ENCODE measurements at regions not wholly inside any gene's neighbourhood (a gene's known extent, or its start where the extent isn't known, plus 50 kb on each side); places are given as distances from the start of the nearest gene placed in this dataset.

- no peaks in the 10 kb centered on the region for H3K9me3 ChIP-seq
- H3K27ac ChIP-seq: no peak overlapping the region
- peaks cover 0 to 10% of the 10 kb centered on the region in 2 donors for H3K4me1 ChIP-seq
- TF ChIP-seq POLR2A (IDR thresholded peaks at IDR 0.05) (no peak), CTCF (IDR thresholded peaks at IDR 0.05 in 4 of 5, conservative IDR thresholded peaks at IDR 0.05 in 1 of 5) (no peak)
- no peaks in the 10 kb centered on the region for H3K36me3 ChIP-seq
- no peak overlapping the region for H3K4me3 ChIP-seq
- no peak for DNase-seq
- ATAC-seq: no peak
- in situ Hi-C loops (cut with MboI; ENCODE audit: low sequenced_read_pairs in 4 of 4): no loop called here
- intact Hi-C loops (cut with DNase I; ENCODE audit: low total_unique reads): no loop called here
- no peaks in the 10 kb centered on the region for H3K27me3 ChIP-seq
These were observed 170.6 kb downstream of the RMI1 start for GRCh38 chr9:84151236-84151635.

DNA sequence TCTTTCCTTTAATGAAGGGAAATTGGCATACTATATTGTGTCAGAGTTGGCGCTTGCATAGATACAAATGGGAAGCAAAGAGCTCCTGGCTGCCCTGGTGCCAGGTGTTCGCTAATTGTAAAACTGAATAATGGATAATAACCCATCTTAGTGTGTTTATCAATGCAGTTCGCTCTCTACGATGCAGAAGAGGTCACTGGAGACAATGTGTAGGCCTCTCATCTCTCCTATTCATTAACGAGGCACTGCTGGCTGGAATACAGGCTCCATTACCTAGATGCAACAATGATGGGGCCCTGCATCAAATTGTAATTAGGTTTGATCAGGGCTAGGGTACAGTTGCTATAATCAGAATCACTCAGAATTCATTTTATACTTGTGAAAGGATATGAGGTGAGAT is 171.0 kb downstream of the RMI1 start:
- TF ChIP-seq CTCF (IDR thresholded peaks at IDR 0.05 in 4 of 5, conservative IDR thresholded peaks at IDR 0.05 in 1 of 5): no peak
- no peak for TF ChIP-seq POLR2A (IDR thresholded peaks at IDR 0.05)

DNA sequence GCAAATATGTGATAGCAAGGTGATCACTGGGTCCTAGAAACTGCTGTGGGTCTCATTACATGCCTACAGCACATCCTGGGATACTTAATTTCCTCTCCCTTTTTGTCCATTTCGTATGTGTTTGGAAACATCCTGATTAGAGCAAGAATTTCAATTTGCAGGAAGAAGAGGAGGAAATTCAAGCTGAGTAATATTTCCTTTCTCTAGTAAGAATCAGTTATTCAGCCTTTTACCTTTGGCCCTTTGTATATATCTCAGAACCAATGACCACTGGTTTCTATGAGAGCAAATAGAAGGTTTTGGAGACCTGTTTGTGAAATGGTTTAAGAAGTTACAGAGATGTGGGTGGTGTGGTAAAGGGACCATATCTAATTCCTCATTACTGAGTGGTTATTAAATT is 171.6 kb downstream of the RMI1 start:
- no peaks in the 10 kb centered on the region for H3K36me3 ChIP-seq
- intact Hi-C loops (cut with DNase I; ENCODE audit: low total_unique reads): no loop called here
- no peak overlapping the region for H3K27ac ChIP-seq
- no peak overlapping the region for H3K4me3 ChIP-seq
- TF ChIP-seq POLR2A (IDR thresholded peaks at IDR 0.05) (no peak), CTCF (IDR thresholded peaks at IDR 0.05 in 4 of 5, conservative IDR thresholded peaks at IDR 0.05 in 1 of 5) (no peak)
- in situ Hi-C loops (cut with MboI; ENCODE audit: low sequenced_read_pairs in 4 of 4): no loop called here
- H3K27me3 ChIP-seq: no peaks in the 10 kb centered on the region
- no peaks in the 10 kb centered on the region for H3K9me3 ChIP-seq
- no peak for ATAC-seq
- H3K4me1 ChIP-seq: peaks cover 0 to 2% of the 10 kb centered on the region in 2 donors
- DNase-seq: no peak

More for the DNA sequence above, 171.0 kb downstream of the RMI1 start:
- no peaks in the 10 kb centered on the region for H3K9me3 ChIP-seq
- H3K36me3 ChIP-seq: no peaks in the 10 kb centered on the region
- no peak overlapping the region for H3K4me3 ChIP-seq
- ATAC-seq (no peak), DNase-seq (no peak)
- no peak overlapping the region for H3K27ac ChIP-seq
- no peaks in the 10 kb centered on the region for H3K27me3 ChIP-seq
- intact Hi-C loops (cut with DNase I; ENCODE audit: low total_unique reads): no loop called here
- in situ Hi-C loops (cut with MboI; ENCODE audit: low sequenced_read_pairs in 4 of 4): no loop called here
- H3K4me1 ChIP-seq: peaks cover 0 to 8% of the 10 kb centered on the region in 2 donors

DNA sequence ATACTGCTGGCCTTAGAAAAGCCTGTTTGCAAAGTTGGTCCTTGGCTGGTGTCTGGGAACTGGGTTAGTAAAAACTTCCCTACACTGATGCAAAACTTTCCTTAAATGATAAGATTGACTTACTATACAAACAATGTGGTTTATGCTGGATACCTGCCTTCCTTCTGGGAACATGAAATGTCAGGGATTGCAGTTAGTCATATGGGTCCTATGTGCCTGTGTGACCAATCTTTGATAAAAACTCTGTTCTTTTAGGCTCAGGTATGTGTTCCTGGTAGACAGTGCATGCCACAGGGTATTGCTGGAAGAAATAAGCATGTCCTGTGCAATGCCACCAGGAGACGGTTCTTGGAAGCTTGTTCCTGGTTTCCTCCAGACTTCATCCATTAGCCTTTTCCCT is 173.3 kb downstream of the RMI1 start:
- H3K4me3 ChIP-seq: no peak overlapping the region
- no peaks in the 10 kb centered on the region for H3K27me3 ChIP-seq
- no peaks in the 10 kb centered on the region for H3K36me3 ChIP-seq
- in situ Hi-C loops (cut with MboI; ENCODE audit: low sequenced_read_pairs in 4 of 4): no loop called here
- no peak for ATAC-seq
- no peak for DNase-seq
- H3K9me3 ChIP-seq: no peaks in the 10 kb centered on the region
- TF ChIP-seq CTCF (IDR thresholded peaks at IDR 0.05 in 4 of 5, conservative IDR thresholded peaks at IDR 0.05 in 1 of 5) (no peak), POLR2A (IDR thresholded peaks at IDR 0.05) (no peak)
- intact Hi-C loops (cut with DNase I; ENCODE audit: low total_unique reads): no loop called here
- no peaks in the 10 kb centered on the region for H3K4me1 ChIP-seq
- H3K27ac ChIP-seq: no peak overlapping the region

DNA sequence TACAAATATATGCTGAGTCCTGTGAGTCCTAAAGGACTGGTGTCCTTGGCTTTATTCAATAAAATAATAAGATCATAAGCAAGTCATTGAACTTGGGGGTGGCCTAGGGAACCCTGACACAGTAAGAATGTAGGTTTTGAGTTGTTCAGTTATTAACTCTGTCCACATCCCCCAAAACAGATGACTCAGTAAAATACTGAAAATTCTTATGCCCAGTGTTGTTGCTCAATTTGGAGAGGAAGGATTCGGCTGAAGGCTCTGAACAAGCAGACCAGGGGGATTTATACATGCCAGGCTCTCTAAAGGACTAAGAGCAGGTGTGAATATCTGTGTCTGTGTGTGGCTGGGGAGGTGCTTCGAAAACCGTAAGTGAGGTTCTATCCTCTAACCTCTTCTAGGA is 173.7 kb downstream of the RMI1 start:
- in situ Hi-C loops (cut with MboI; ENCODE audit: low sequenced_read_pairs in 4 of 4): no loop called here
- no peak for ATAC-seq
- intact Hi-C loops (cut with DNase I; ENCODE audit: low total_unique reads): no loop called here

More for the DNA sequence above, 173.7 kb downstream of the RMI1 start:
- Histone ChIP-seq H3K9me3 (no peaks in the 10 kb centered on the region), H3K4me3 (no peak overlapping the region), H3K36me3 (no peaks in the 10 kb centered on the region), H3K27ac (no peak overlapping the region), H3K4me1 (no peaks in the 10 kb centered on the region), H3K27me3 (no peaks in the 10 kb centered on the region)
- no peak for DNase-seq
- TF ChIP-seq CTCF (IDR thresholded peaks at IDR 0.05 in 4 of 5, conservative IDR thresholded peaks at IDR 0.05 in 1 of 5): no peak
- no peak for TF ChIP-seq POLR2A (IDR thresholded peaks at IDR 0.05)

All from gastrocnemius medialis (tissue), 4 donors.